GM23338 (cell line): ENCODE measurements at regions not wholly inside any gene's neighbourhood (a gene's known extent, or its start where the extent isn't known, plus 50 kb on each side); places are given as distances from the start of the nearest gene placed in this dataset.

ENCODE experiments used
- ATAC-seq: fragments of 200-7000 bp; cut with Tn5 transposase; 3 replicates; pipeline ENCODE4 v1.9.1; 2020
- DNase-seq: peaks from one replicate; pipeline ENCODE4 v3.0.0-alpha.2; 2015; ENCODE audit warnings: low spot score
- H2AFZ ChIP-seq: fragments of 200-600 bp; sonication (generic); 2 replicates; pipeline ENCODE4 v1.8.0; 2016; ENCODE audit warnings: antibody characterized with exemption, mild to moderate bottlenecking, moderate library complexity
- H3F3A ChIP-seq: fragments of 200-600 bp; sonication (generic); replicated peaks from 2 replicates; pipeline ENCODE4 v1.8.0; 2017; ENCODE audit warnings: antibody characterized with exemption, mixed run types, low read depth
- H3K27ac ChIP-seq: fragments of 200-600 bp; sonication (generic); 2 replicates; pipeline ENCODE4 v1.6.1; 2016; ENCODE audit warnings: low read depth
- H3K27me3 ChIP-seq: fragments of 200-600 bp; sonication (generic); 2 replicates; pipeline ENCODE4 v1.8.0; 2016; ENCODE audit warnings: mild to moderate bottlenecking, mixed run types, moderate library complexity; ENCODE audit not compliant: insufficient read depth
- H3K36me3 ChIP-seq: fragments of 200-600 bp; sonication (generic); 2 replicates; pipeline ENCODE4 v1.8.0; 2016; ENCODE audit warnings: mild to moderate bottlenecking; ENCODE audit not compliant: insufficient read depth
- H3K4me1 ChIP-seq: fragments of 200-600 bp; sonication (generic); 2 replicates; pipeline ENCODE4 v1.8.0; 2016; ENCODE audit warnings: mild to moderate bottlenecking, moderate library complexity; ENCODE audit not compliant: insufficient read depth
- H3K4me2 ChIP-seq: fragments of 200-600 bp; sonication (generic); 2 replicates; pipeline ENCODE4 v1.7.1; 2017; ENCODE audit warnings: mixed run types
- H3K4me3 ChIP-seq: fragments of 200-600 bp; sonication (generic); 2 replicates; pipeline ENCODE4 v1.6.1; 2016; ENCODE audit warnings: mixed run types
- H3K79me2 ChIP-seq: fragments of 200-600 bp; sonication (generic); replicated peaks from 2 replicates; pipeline ENCODE4 v1.8.0; 2017; ENCODE audit warnings: mild to moderate bottlenecking; ENCODE audit not compliant: insufficient read depth
- H3K9me2 ChIP-seq: fragments of 200-600 bp; sonication (generic); 2 replicates; pipeline ENCODE4 v1.8.0; 2017; ENCODE audit not compliant: insufficient read depth
- H4K20me1 ChIP-seq: fragments of 200-600 bp; sonication (generic); replicated peaks from 2 replicates; pipeline ENCODE4 v1.8.0; 2017; ENCODE audit warnings: mild to moderate bottlenecking; ENCODE audit not compliant: insufficient read depth
- H3K27ac Mint-ChIP-seq: 2 replicates; pipeline ENCODE4 v1.8.0; 2020; ENCODE audit warnings: inconsistent platforms, mild to moderate bottlenecking, moderate library complexity, mixed read lengths
- H3K27me3 Mint-ChIP-seq: 3 replicates; pipeline ENCODE4 v1.8.0; 2022; ENCODE audit warnings: low read depth, mild to moderate bottlenecking, moderate library complexity, mixed read lengths, inconsistent platforms; ENCODE audit not compliant: insufficient read depth, poor library complexity
- H3K36me3 Mint-ChIP-seq: 3 replicates; pipeline ENCODE4 v1.8.0; 2021; ENCODE audit warnings: low read depth, mild to moderate bottlenecking, inconsistent platforms, moderate library complexity, mixed read lengths
- H3K4me1 Mint-ChIP-seq: 3 replicates; pipeline ENCODE4 v1.8.0; 2020; ENCODE audit warnings: mild to moderate bottlenecking, inconsistent platforms, mixed read lengths
- H3K4me3 Mint-ChIP-seq: 3 replicates; pipeline ENCODE4 v1.8.0; 2021; ENCODE audit warnings: moderate library complexity, mild to moderate bottlenecking, inconsistent platforms, mixed read lengths
- H3K9me3 Mint-ChIP-seq: 3 replicates; pipeline ENCODE4 v1.8.0; 2020; ENCODE audit warnings: moderate library complexity, mild to moderate bottlenecking, inconsistent platforms, mixed read lengths
- CREB1 ChIP-seq: fragments of 250-450 bp; sonication (Bioruptor Pico); IDR thresholded peaks from 2 replicates; pipeline ENCODE4 v1.5.0; 2020; ENCODE audit warnings: low read depth, mild to moderate bottlenecking, moderate library complexity
- EZH2 ChIP-seq: fragments of 200-600 bp; sonication (generic); IDR thresholded peaks from one replicate; pipeline ENCODE4 v1.8.0; 2017; ENCODE audit warnings: antibody characterized with exemption, mild to moderate bottlenecking, low read depth; ENCODE audit not compliant: unreplicated experiment
- EZH2phosphoT487 ChIP-seq: fragments of 200-600 bp; sonication (generic); IDR thresholded peaks from one replicate; pipeline ENCODE4 v1.8.1; 2018; ENCODE audit warnings: antibody characterized with exemption; ENCODE audit not compliant: unreplicated experiment
- JUNB ChIP-seq: IDR thresholded peaks from one replicate; pipeline ENCODE4 v1.6.1; 2016; ENCODE audit warnings: antibody characterized with exemption; ENCODE audit not compliant: unreplicated experiment
- NANOG ChIP-seq: IDR thresholded peaks from 2 replicates; pipeline ENCODE4 v1.6.1; 2016; ENCODE audit warnings: antibody characterized with exemption, borderline replicate concordance
- POLR2AphosphoS5 ChIP-seq: IDR thresholded peaks from 2 replicates; pipeline ENCODE4 v1.6.1; 2016; ENCODE audit warnings: antibody characterized with exemption, low read depth
- STAT1 ChIP-seq: IDR thresholded peaks from one replicate; pipeline ENCODE4 v1.6.1; 2016; ENCODE audit warnings: antibody characterized with exemption; ENCODE audit not compliant: unreplicated experiment
- ZNF114 ChIP-seq: fragments of 250-450 bp; sonication (Bioruptor Pico); IDR thresholded peaks from 2 replicates; pipeline ENCODE4 v1.5.0; 2020; ENCODE audit warnings: mild to moderate bottlenecking, moderate library complexity
- ZNF331 ChIP-seq: fragments of 250-450 bp; sonication (Bioruptor Pico); IDR thresholded peaks from 2 replicates; pipeline ENCODE4 v1.5.0; 2020; ENCODE audit warnings: low read depth, mild to moderate bottlenecking, moderate library complexity
- TF ChIP-seq, protein P1 (sequence below): IDR thresholded peaks from 2 replicates; pipeline ENCODE4 v1.6.1; 2016; ENCODE audit warnings: antibody characterized with exemption
- TF ChIP-seq, protein P2 (sequence below): fragments of 250-450 bp; sonication (Bioruptor Pico); IDR thresholded peaks from 2 replicates; pipeline ENCODE4 v1.5.0; 2020; ENCODE audit warnings: mild to moderate bottlenecking, moderate library complexity
- TF ChIP-seq, protein P3 (sequence below), 2 experiments: fragments of 200-600 bp in 1 of 2; sonication (generic) in 1 of 2; conservative IDR thresholded peaks; 2 replicates each; pipeline versions ENCODE4 v1.5.1 to v1.6.1; 2016 to 2017; ENCODE audit warnings: antibody characterized with exemption in 2 of 2, low read depth in 2 of 2, mild to moderate bottlenecking in 2 of 2, moderate library complexity in 1 of 2
- TF ChIP-seq, protein P4 (sequence below): IDR thresholded peaks from one replicate; pipeline ENCODE4 v1.6.1; 2018; ENCODE audit warnings: antibody characterized with exemption; ENCODE audit not compliant: unreplicated experiment

DNA sequence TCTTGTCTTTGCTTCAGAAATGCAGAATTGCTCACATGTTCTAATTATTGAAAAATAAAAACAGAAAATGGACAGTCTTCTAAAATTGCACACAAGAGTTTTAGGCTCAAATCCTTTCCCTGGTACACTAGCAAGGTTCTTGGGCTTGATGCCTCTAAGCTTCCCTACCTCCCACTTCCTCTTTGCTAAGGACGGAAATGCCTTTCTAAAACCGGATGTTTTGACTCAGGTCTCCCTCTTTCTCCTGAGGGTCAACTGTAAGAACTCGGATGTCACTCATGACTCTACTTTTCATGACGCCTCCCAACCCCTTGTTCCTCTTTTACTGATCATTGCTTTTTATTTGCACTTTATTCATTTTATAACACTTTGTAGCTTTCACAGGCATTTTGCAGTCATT is 613.5 kb downstream of the C6orf118 start:
- Histone ChIP-seq H3K4me1 (peaks cover 49% of the 10 kb centered on the region), H4K20me1 (no peaks in the 10 kb centered on the region), H3K79me2 (no peaks in the 10 kb centered on the region), H2AFZ (no peak overlapping the region), H3K9me2 (0 out of 2 replicates have a peak, but pooled peaks cover 5% of the 10 kb centered on the region), H3K27me3 (no peaks in the 10 kb centered on the region), H3K4me3 (no peak overlapping the region), H3K4me2 (no peak overlapping the region), H3K27ac (no peak overlapping the region), H3F3A (no peaks in the 10 kb centered on the region), H3K36me3 (no peaks in the 10 kb centered on the region)
- TF ChIP-seq NANOG = no peak
- TF ChIP-seq JUNB = no peak
- TF ChIP-seq EZH2phosphoT487 = no peak
- TF ChIP-seq STAT1 = no peak
- TF ChIP-seq EZH2 = no peak
- TF ChIP-seq ZNF331 (CRISPR knock-in tag) = no peak
- TF ChIP-seq, protein P1, sequence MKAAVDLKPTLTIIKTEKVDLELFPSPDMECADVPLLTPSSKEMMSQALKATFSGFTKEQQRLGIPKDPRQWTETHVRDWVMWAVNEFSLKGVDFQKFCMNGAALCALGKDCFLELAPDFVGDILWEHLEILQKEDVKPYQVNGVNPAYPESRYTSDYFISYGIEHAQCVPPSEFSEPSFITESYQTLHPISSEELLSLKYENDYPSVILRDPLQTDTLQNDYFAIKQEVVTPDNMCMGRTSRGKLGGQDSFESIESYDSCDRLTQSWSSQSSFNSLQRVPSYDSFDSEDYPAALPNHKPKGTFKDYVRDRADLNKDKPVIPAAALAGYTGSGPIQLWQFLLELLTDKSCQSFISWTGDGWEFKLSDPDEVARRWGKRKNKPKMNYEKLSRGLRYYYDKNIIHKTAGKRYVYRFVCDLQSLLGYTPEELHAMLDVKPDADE = no peak
- TF ChIP-seq, protein P2, sequence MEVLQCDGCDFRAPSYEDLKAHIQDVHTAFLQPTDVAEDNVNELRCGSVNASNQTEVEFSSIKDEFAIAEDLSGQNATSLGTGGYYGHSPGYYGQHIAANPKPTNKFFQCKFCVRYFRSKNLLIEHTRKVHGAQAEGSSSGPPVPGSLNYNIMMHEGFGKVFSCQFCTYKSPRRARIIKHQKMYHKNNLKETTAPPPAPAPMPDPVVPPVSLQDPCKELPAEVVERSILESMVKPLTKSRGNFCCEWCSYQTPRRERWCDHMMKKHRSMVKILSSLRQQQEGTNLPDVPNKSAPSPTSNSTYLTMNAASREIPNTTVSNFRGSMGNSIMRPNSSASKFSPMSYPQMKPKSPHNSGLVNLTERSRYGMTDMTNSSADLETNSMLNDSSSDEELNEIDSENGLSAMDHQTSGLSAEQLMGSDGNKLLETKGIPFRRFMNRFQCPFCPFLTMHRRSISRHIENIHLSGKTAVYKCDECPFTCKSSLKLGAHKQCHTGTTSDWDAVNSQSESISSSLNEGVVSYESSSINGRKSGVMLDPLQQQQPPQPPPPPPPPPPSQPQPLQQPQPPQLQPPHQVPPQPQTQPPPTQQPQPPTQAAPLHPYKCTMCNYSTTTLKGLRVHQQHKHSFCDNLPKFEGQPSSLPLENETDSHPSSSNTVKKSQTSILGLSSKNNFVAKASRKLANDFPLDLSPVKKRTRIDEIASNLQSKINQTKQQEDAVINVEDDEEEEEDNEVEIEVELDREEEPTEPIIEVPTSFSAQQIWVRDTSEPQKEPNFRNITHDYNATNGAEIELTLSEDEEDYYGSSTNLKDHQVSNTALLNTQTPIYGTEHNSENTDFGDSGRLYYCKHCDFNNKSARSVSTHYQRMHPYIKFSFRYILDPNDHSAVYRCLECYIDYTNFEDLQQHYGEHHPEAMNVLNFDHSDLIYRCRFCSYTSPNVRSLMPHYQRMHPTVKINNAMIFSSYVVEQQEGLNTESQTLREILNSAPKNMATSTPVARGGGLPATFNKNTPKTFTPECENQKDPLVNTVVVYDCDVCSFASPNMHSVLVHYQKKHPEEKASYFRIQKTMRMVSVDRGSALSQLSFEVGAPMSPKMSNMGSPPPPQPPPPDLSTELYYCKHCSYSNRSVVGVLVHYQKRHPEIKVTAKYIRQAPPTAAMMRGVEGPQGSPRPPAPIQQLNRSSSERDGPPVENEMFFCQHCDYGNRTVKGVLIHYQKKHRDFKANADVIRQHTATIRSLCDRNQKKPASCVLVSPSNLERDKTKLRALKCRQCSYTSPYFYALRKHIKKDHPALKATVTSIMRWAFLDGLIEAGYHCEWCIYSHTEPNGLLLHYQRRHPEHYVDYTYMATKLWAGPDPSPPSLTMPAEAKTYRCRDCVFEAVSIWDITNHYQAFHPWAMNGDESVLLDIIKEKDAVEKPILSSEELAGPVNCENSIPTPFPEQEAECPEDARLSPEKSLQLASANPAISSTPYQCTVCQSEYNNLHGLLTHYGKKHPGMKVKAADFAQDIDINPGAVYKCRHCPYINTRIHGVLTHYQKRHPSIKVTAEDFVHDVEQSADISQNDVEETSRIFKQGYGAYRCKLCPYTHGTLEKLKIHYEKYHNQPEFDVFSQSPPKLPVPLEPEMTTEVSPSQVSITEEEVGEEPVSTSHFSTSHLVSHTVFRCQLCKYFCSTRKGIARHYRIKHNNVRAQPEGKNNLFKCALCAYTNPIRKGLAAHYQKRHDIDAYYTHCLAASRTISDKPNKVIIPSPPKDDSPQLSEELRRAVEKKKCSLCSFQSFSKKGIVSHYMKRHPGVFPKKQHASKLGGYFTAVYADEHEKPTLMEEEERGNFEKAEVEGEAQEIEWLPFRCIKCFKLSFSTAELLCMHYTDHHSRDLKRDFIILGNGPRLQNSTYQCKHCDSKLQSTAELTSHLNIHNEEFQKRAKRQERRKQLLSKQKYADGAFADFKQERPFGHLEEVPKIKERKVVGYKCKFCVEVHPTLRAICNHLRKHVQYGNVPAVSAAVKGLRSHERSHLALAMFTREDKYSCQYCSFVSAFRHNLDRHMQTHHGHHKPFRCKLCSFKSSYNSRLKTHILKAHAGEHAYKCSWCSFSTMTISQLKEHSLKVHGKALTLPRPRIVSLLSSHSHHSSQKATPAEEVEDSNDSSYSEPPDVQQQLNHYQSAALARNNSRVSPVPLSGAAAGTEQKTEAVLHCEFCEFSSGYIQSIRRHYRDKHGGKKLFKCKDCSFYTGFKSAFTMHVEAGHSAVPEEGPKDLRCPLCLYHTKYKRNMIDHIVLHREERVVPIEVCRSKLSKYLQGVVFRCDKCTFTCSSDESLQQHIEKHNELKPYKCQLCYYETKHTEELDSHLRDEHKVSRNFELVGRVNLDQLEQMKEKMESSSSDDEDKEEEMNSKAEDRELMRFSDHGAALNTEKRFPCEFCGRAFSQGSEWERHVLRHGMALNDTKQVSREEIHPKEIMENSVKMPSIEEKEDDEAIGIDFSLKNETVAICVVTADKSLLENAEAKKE (CRISPR knock-in tag) = no peak
- no peak for TF ChIP-seq ZNF114
- TF ChIP-seq, protein P3, sequence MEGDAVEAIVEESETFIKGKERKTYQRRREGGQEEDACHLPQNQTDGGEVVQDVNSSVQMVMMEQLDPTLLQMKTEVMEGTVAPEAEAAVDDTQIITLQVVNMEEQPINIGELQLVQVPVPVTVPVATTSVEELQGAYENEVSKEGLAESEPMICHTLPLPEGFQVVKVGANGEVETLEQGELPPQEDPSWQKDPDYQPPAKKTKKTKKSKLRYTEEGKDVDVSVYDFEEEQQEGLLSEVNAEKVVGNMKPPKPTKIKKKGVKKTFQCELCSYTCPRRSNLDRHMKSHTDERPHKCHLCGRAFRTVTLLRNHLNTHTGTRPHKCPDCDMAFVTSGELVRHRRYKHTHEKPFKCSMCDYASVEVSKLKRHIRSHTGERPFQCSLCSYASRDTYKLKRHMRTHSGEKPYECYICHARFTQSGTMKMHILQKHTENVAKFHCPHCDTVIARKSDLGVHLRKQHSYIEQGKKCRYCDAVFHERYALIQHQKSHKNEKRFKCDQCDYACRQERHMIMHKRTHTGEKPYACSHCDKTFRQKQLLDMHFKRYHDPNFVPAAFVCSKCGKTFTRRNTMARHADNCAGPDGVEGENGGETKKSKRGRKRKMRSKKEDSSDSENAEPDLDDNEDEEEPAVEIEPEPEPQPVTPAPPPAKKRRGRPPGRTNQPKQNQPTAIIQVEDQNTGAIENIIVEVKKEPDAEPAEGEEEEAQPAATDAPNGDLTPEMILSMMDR (conservative IDR thresholded peaks at IDR 0.05; ENCODE audit: low read depth in 2 of 2) = no peak
- TF ChIP-seq CREB1 (CRISPR knock-in tag) = no peak
- TF ChIP-seq POLR2AphosphoS5 = no peak
- TF ChIP-seq, protein P4, sequence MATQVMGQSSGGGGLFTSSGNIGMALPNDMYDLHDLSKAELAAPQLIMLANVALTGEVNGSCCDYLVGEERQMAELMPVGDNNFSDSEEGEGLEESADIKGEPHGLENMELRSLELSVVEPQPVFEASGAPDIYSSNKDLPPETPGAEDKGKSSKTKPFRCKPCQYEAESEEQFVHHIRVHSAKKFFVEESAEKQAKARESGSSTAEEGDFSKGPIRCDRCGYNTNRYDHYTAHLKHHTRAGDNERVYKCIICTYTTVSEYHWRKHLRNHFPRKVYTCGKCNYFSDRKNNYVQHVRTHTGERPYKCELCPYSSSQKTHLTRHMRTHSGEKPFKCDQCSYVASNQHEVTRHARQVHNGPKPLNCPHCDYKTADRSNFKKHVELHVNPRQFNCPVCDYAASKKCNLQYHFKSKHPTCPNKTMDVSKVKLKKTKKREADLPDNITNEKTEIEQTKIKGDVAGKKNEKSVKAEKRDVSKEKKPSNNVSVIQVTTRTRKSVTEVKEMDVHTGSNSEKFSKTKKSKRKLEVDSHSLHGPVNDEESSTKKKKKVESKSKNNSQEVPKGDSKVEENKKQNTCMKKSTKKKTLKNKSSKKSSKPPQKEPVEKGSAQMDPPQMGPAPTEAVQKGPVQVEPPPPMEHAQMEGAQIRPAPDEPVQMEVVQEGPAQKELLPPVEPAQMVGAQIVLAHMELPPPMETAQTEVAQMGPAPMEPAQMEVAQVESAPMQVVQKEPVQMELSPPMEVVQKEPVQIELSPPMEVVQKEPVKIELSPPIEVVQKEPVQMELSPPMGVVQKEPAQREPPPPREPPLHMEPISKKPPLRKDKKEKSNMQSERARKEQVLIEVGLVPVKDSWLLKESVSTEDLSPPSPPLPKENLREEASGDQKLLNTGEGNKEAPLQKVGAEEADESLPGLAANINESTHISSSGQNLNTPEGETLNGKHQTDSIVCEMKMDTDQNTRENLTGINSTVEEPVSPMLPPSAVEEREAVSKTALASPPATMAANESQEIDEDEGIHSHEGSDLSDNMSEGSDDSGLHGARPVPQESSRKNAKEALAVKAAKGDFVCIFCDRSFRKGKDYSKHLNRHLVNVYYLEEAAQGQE = no peak
- no peak overlapping the region for H3K27ac Mint-ChIP-seq
- no peak overlapping the region for H3K4me3 Mint-ChIP-seq
- no peaks in the 10 kb centered on the region for H3K27me3 Mint-ChIP-seq
- no peaks in the 10 kb centered on the region for H3K9me3 Mint-ChIP-seq
- peaks cover 3% of the 10 kb centered on the region; the same call in 1 of the 3 replicates for H3K36me3 Mint-ChIP-seq
- ATAC-seq (no peak), DNase-seq (peak; percentile 3)
- H3K4me1 Mint-ChIP-seq = peaks cover 36% of the 10 kb centered on the region
